Endothelial cell of umbilical vein (primary cell): ENCODE measurements at regions not wholly inside any gene's neighbourhood (a gene's known extent, or its start where the extent isn't known, plus 50 kb on each side); places are given as distances from the start of the nearest gene placed in this dataset.

Experiments
- BruUV-seq: library from RNA; stranded (reverse); fragments of 400-500 nt; replicated peaks from 2 replicates; lab custom pipeline; 2021; lab: Mats Ljungman, UMichigan
- CTCF ChIA-PET: fragments of 300-600, 350-600 bp; sonication (Branson Sonifier 250); formaldehyde crosslinking; loops from one replicate; lab custom pipeline; 2021; ENCODE audit warnings: antibody characterized with exemption, inconsistent platforms; lab: Charles Lee
- POLR2A ChIA-PET: fragments of 300-600, 350-600 bp; sonication (Branson Sonifier 250); formaldehyde crosslinking; loops from one replicate; lab custom pipeline; 2021; ENCODE audit warnings: antibody characterized with exemption, inconsistent platforms; lab: Charles Lee
- DNase-seq: peaks from one replicate; pipeline ENCODE4 v3.0.0-alpha.2; 2011; ENCODE audit warnings: low read depth, low spot score
- FAIRE-seq: peaks from 2 replicates; lab custom pipeline; 2011; peaks lifted over from hg19 to GRCh38; lab: Jason Lieb, UNC
- H2AFZ ChIP-seq: 2 replicates; pipeline ENCODE4 v1.6.0; 2012; ENCODE audit warnings: low read depth, low read length, control low read depth, inconsistent platforms
- H3K27ac ChIP-seq: 2 replicates; pipeline ENCODE4 v1.5.1; 2011; ENCODE audit warnings: low read depth, mild to moderate bottlenecking, control low read depth, low read length, moderate library complexity; ENCODE audit not compliant: insufficient read depth
- H3K27me3 ChIP-seq, 2 experiments: 2 replicates each; pipeline versions ENCODE4 v1.6.0 to v1.6.1; 2011; ENCODE audit warnings: low read length in 2 of 2, mixed read lengths in 1 of 2; ENCODE audit not compliant: control insufficient read depth in 2 of 2, insufficient read depth in 2 of 2
- H3K36me3 ChIP-seq, 2 experiments: 2 replicates in 1 of 2; 3 replicates in 1 of 2; pipeline ENCODE4 v1.5.1; 2011; ENCODE audit warnings: low read length in 2 of 2, mild to moderate bottlenecking in 1 of 2, moderate library complexity in 1 of 2; ENCODE audit not compliant: control insufficient read depth in 2 of 2, insufficient read depth in 2 of 2; ENCODE audit errors: extremely low read depth in 1 of 2
- H3K4me1 ChIP-seq: 3 replicates; pipeline ENCODE4 v1.5.1; 2011; ENCODE audit warnings: mild to moderate bottlenecking, low read length; ENCODE audit not compliant: control insufficient read depth, insufficient read depth; ENCODE audit errors: extremely low read depth
- H3K4me2 ChIP-seq: 2 replicates; pipeline ENCODE4 v1.6.1; 2011; ENCODE audit warnings: low read length, control low read depth, mixed read lengths; ENCODE audit not compliant: insufficient read depth
- H3K4me3 ChIP-seq, 3 experiments: fragments of 200-600 bp in 1 of 3; sonication (generic), shearing (Covaris generic) in 1 of 3; replicated peaks in 1 of 3; 2 replicates each; pipeline ENCODE4 v1.5.1; 2011 to 2016; ENCODE audit warnings: control low read depth in 3 of 3, low read length in 3 of 3, mild to moderate bottlenecking in 2 of 3, inconsistent platforms in 1 of 3, low read depth in 1 of 3, moderate library complexity in 1 of 3; ENCODE audit not compliant: insufficient read depth in 1 of 3
- H3K79me2 ChIP-seq: 2 replicates; pipeline ENCODE4 v1.6.0; 2012; ENCODE audit warnings: low read length, inconsistent platforms; ENCODE audit not compliant: control insufficient read depth, insufficient read depth
- H3K9ac ChIP-seq: replicated peaks from 2 replicates; pipeline ENCODE3; 2011; ENCODE audit warnings: low read length, control low read depth; ENCODE audit not compliant: insufficient read depth; ENCODE audit errors: extremely low read depth
- H3K9me1 ChIP-seq: replicated peaks from 3 replicates; pipeline ENCODE4 v1.6.0; 2011; ENCODE audit warnings: mild to moderate bottlenecking, low read length; ENCODE audit not compliant: control insufficient read depth, insufficient read depth; ENCODE audit errors: extremely low read depth
- H3K9me3 ChIP-seq: replicated peaks from 2 replicates; pipeline ENCODE4 v1.5.1; 2012; ENCODE audit warnings: low read length, inconsistent platforms; ENCODE audit not compliant: control insufficient read depth, insufficient read depth
- H4K20me1 ChIP-seq: replicated peaks from 2 replicates; pipeline ENCODE3; 2011; ENCODE audit warnings: mild to moderate bottlenecking, low read length; ENCODE audit not compliant: control insufficient read depth, insufficient read depth; ENCODE audit errors: extremely low read depth
- FOS ChIP-seq: IDR thresholded peaks from 2 replicates; pipeline ENCODE4 v1.6.1; 2011; ENCODE audit warnings: mild to moderate bottlenecking, low read length, moderate library complexity, borderline replicate concordance; ENCODE audit not compliant: insufficient read depth
- GATA2 ChIP-seq: IDR thresholded peaks from 2 replicates; pipeline ENCODE4 v1.7.0; 2011; ENCODE audit warnings: low read depth, mild to moderate bottlenecking, moderate library complexity, mixed read lengths, low read length; ENCODE audit not compliant: insufficient read length, insufficient read depth
- JUN ChIP-seq: IDR thresholded peaks from 2 replicates; pipeline ENCODE4 v1.6.1; 2011; ENCODE audit warnings: borderline replicate concordance, low read depth; ENCODE audit not compliant: insufficient read length, insufficient read depth
- MYC ChIP-seq: IDR thresholded peaks from one replicate; pipeline ENCODE4 v1.6.1; 2011; ENCODE audit warnings: mild to moderate bottlenecking, low read depth, low read length
- POLR2A ChIP-seq: IDR thresholded peaks from 2 replicates; pipeline ENCODE4 v1.6.1; 2012; ENCODE audit warnings: low read depth, mild to moderate bottlenecking, control low read depth, low read length
- POLR2AphosphoS5 ChIP-seq: IDR thresholded peaks from 2 replicates; pipeline ENCODE4 v1.6.1; 2012; ENCODE audit warnings: low read depth, mild to moderate bottlenecking, control low read depth, low read length, moderate library complexity; ENCODE audit not compliant: insufficient read depth
- dilution Hi-C: fragments of 300-500 bp; cut with MboI; formaldehyde crosslinking; loops from one replicate; pipeline ENCODE4 v1.15.0; 2019; ENCODE audit warnings: low sequenced_read_pairs; ENCODE audit not compliant: extremely low pct_ligation_motif_present
- intact Hi-C: fragments of 100-400 bp; cut with micrococcal nuclease; formaldehyde crosslinking; loops from one replicate; pipeline ENCODE4 v1.10.0; 2022
- TF ChIP-seq, protein P1 (sequence below): IDR thresholded peaks from 2 replicates; pipeline ENCODE4 v1.6.1; 2011; ENCODE audit not compliant: insufficient read depth, insufficient read length

DNA sequence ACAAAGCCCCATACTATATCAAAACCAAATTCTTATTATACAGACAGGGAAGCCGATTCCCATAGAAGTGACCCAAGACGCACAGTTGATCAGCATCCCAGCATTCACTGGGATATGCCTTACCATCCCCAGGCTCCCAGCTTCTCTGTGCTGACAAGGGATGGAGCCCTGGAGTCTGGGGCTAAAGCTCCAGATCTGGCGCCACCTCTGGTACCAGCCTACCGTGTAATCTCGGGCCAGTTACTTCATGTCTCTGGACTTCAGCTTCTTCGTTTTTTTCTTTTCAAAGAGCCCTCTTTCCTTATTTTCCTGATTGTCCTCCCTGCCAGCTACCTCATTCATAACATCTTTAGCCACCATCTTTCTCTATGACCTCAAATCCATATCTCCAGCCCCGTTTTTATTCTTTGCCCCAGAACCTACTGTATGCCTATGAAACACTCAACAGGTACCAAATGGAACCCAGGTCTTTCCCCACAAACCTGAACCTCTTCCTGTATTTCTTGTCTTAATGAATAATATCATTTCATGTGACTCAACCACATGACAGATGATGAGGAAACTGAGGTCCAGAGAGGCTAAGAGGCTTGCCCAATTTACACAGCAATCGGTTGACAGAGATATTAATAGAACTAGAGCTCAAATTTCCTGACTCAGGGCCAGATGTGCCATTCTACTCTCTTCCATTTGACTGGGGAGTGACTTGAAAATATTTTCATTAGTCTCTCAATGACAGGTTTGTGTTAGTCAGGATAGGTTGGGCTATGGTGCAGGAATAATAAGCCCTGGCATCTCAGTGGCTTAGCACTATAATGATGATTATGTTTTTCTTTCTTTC is 85.4 kb upstream of the TLE3 start:
- FAIRE-seq (no peak), DNase-seq (no peak)
- BruUV-seq, result no TSS peak
- no peaks in the 10 kb centered on the region for H3K9me1 ChIP-seq
- no peak overlapping the region for H3K27ac ChIP-seq
- ChIA-PET CTCF (interaction anchor here (1.0 to 3.2 kb wide), 2 partner anchors 31 to 87 kb away, joined by 4 to 12 read pairs; no protein-coding TSS in a partner anchor), POLR2A (no interaction called here)
- H3K27me3 ChIP-seq, result peaks cover 0 to 5% of the 10 kb centered on the region in 2 experiments
- H3K79me2 ChIP-seq, result no peaks in the 10 kb centered on the region
- intact Hi-C loops (loop anchor here (5.0 kb wide), 1 partner anchor 81 kb away; no protein-coding TSS in a partner anchor), dilution Hi-C loops (no loop called here)
- no peaks in the 10 kb centered on the region for H3K4me1 ChIP-seq
- H3K9me3 ChIP-seq, result no peaks in the 10 kb centered on the region
- no peaks in the 10 kb centered on the region for H4K20me1 ChIP-seq
- H3K4me2 ChIP-seq, result no peak overlapping the region
- H3K36me3 ChIP-seq, result no peaks in the 10 kb centered on the region
- TF ChIP-seq FOS, result no peak
- no peak for TF ChIP-seq MYC
- no peak for TF ChIP-seq POLR2AphosphoS5
- TF ChIP-seq POLR2A, result no peak
- no peak for TF ChIP-seq GATA2
- TF ChIP-seq JUN, result no peak
- TF ChIP-seq, protein P1, sequence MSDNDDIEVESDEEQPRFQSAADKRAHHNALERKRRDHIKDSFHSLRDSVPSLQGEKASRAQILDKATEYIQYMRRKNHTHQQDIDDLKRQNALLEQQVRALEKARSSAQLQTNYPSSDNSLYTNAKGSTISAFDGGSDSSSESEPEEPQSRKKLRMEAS, result no peak
- no peak overlapping the region for H3K4me3 ChIP-seq
- H3K9ac ChIP-seq, result no peak overlapping the region
- H2AFZ ChIP-seq, result no peak overlapping the region
